HG03097 (cell line): ENCODE measurements at regions not wholly inside any gene's neighbourhood (a gene's known extent, or its start where the extent isn't known, plus 50 kb on each side); places are given as distances from the start of the nearest gene placed in this dataset.

Source experiments
- ATAC-seq: cut with Tn5 transposase; IDR thresholded peaks from one replicate; pipeline ENCODE4 v1.9.1; 2021; ENCODE audit not compliant: unreplicated experiment, low FRiP score

DNA sequence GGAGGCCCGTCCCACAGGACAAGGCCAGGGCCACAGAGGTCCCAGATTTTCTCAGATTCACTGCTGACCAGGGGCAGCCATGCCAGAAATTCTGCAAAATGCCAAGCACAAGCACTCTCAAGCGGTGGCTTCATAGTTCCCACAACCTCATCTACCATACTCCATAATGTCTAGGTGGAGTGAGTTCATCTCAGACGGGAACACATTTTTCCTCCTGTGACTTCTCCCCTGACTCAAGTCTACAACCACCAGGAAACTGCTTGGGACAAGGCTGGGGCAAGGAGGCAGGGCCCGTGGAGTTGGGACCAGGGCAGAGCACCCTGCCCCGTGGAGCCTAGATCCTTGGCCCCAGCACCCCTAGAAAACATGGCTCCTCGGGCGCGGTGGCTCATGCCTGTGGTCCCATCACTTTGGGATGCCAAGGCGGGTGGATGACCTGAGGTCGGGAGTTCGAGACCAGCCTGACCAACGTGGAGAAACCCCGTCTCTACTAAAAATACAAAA, 150.7 kb upstream of the HAAO start:
- ATAC-seq = no peak

GRCh38 chr2:42942214-42942989, 150.0 kb upstream of the HAAO start:
- no peak for ATAC-seq

DNA sequence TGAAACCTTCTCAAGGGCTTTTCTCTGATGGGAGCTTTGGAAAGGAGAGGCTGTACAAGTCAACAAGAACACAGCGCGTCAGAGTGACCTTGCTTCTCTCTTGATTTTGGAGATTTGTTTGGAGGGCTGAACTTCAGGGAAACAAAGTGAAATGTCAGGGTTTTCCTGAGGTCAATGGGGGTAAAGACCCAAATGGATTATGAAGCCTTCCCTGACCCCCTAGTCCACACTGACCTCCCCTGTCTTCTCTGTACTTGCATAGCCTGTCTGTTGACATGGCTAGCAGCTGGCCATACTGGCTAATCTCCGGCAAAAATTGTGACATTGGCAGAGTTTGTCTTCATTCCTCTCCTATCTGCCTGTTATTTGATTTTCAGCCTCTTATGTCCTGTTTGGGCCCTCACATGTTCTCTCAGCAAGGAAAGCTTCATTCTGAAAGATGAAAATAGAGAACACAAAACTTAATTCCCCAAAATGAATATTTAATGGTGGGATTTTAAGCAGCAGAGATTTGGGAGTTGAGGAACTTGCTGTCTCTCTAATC, 149.3 kb upstream of the HAAO start:
- no peak for ATAC-seq

- no peak for ATAC-seq
Measured at GRCh38 chr2:42939411-42940206, 147.2 kb upstream of the HAAO start.

DNA sequence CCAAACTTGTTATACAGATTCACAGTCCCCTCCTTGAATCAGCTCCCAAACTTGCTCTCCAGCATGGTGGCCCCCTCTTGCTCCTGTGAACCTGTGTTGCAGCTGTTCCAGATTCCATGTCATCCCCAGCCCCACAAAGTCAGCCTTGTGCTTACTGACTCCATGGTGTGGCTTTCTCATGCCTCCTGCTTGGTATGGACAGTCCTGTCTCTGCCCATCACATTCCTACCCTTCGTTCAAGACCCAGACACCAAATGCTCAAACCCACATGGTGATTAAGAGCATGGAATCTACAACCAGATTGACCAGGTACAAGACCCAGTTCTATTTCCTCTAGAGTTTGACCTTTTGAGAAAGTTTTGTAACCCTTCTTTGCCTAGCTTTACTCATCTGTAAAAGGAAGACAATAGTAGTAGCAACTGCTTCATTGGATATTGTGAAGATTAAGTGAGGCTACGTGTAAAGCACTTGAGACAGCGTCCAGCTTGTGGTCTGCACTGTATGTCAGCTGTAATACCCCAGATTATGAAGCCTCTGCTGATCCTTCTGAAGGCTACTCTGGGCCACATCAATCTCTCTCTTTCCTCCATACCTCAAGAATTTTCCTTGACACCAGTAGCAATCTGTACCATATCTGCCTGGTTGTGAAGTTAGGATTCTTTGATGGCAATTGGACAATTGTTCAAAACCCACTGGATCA, 146.4 kb upstream of the HAAO start:
- no peak for ATAC-seq

GRCh38 chr2:42937171-42937875, 144.9 kb upstream of the HAAO start:
- ATAC-seq = no peak

DNA sequence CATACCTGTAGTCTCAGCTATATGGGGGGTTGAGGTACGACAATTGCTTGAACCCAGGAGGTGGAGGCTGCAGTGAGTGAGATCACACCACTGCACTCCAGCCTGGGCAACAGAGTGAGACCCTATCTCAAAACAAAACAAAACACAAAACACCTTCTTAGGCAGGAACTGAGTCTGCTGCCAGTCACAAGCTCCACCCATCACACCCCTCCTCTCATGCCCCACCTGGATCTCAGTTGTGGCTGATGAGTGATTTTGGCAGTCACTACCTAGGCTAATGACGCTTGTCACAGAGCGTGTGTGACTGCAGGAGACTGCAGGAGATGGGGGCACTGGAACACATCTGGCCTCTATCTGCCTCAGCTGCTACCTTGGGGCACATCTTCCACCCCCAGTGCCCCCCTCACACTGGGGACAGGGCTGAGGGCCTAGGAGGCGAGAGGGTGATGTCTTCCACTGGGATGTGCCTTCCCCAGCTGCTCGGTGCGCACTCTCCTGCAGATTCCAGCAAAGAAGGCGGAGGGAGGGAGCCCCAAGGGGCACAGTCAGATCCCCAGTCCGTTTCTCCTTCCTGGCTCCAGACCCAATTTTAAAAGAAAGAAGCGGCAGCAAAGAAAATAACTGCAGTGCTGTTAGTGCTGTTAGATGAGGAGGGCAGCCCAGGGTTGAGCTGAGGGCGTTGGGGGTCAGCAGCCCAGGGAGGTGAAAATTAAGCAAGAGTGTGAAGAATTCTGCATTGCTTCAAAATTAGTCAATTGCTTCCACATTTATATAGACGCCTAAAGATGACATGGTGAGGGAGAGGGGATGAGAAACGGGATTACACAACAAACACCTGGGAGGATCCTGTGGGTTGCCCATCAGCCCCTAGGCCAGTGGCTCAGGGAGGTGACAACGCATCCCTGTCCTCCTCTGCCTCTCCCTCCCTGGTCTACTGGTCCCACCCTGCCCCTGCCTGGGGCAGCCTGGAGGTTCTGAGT, 143.6 kb upstream of the HAAO start:
- no peak for ATAC-seq

DNA sequence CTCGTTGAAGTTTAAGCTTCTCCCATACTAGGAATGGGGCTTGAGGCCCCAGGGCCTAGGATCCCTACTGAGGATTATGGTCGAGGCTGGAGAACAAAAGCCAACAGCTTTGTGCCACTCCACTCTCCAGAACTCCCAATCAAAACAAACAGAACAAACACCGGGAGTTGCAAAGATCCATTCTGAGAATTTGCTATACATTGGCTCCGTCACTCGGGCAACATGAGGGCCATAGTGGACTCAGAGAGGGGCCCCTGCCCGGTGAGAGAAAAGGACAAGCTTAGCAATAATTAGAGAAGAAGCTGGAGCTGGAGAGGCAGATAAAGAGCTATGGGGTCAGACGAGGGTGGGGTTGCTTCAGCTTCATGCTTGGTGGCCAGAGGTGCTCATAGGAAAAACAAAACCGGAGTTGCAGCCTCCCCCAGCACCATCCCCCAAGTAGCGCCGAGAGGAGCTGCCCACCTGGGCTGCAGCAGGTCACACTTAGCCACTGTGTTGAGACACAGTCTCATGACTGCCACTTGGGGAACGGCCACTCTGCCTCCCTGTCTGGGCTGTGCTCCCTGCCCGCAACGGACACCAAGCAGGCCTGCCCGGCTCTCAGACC, 142.3 kb upstream of the HAAO start:
- no peak for ATAC-seq

DNA sequence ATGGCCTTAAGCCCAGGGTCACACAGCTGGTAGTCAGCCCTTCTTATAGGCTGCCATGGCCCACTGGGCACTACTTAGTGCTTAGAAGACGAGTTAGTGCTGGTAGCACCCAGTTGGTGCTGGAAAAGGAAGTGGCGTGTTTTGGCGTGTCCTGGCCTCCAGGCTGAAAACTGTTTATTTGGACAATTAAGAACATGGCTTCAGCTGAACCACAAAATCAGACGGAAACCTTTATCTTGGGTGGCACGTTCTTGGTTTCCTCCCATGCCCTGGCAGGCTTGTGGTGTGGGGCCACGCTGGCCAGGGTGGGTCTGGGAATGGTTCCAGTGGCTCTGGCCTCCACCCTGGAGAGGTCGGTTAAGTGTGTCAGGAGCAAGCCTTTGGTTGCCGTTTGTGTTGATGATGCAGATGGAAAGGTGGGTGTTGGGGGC, 141.5 kb upstream of the HAAO start:
- ATAC-seq = no peak

DNA sequence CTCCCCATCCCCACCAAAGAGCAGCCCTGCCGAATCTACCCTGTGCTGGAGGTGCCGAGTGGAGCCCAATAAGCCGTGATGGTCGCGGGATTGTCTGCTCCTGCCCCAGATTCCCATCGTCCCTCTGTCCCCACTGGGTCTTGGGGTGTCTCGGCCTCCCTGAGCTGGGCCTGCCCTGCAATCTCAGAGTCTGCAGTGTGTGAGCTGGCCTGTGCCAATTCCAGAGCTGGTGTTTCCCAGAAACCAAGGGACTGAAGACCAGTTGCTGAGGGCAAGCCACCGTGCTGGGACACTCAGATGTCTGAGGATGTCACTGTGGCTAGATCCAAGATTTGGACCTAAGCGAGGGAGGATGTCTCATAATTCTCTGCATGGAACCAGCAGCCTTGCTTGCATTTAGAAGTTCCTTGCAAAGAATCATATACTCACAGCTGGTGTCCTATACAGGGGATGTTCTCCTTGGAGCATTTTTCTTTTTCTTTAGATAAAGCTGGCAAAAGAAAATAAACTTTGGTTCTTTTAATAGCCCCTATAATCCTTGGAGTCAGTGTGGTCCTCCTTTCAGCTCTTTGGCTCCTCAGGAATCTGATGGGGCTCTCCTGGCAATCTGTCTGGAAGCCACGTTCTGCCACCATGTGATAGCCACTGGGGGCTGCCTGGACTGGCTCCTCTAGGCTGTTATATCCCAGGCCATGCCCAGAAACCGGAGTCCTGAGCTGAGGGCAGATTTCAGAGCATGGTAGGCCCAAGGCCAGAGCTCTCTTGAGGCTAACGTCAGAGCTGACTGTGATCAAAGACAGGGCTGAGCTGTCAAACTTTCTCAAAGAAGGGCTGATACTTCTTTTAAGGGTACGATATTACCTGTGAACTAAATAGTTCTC, 140.1 kb upstream of the HAAO start:
- no peak for ATAC-seq

DNA sequence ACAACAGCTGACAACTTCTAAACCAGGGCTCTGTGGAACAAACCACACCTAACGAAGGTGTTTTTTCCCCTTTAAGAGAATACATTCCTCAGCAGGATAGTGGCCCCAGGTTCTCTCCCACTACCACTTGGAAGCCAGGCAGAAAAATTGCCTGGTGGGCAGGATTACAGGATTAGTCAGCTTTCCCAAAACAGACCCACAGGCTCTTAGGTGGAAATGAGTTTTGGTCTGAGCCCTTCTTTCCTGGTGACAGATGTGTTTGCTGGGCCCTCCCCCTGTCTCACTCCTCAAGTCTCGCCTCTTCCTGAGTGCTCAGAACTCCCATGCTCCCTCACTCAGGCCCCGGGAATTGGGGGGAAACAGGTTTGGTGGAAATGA, 139.4 kb upstream of the HAAO start:
- ATAC-seq = no peak

DNA sequence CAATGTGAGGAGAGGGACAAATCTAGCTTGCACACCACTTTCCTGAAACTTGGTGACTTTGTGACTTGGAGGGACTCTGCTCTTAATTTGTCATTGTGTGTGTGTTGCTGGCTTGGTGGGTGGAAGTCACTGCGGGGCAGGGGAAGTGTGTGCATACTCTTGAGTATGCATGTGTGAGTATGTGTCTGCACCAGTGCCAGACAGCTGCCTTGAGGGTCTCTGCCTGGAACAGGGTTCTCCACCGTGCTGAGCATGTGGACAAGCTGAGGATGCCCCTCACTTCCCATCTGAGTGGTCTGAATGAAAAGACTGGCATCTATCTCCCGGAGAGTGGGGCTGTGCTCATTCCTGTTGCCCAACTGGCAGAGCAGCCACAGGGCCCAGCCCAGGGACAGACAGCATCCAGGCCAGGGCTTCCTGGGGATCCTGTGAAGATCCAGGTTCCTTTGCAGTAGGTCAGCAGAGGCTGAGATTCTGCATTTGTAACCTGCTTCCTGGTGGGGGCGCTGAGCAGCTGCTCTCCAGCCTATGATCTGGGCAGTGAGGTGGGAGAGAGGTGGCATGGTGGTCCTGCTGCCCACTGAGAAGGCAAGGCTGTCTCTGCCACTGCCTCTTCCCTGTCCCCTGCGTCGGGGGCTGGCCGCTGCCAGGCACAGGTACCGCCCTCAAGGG, 138.9 kb upstream of the HAAO start:
- no peak for ATAC-seq

DNA sequence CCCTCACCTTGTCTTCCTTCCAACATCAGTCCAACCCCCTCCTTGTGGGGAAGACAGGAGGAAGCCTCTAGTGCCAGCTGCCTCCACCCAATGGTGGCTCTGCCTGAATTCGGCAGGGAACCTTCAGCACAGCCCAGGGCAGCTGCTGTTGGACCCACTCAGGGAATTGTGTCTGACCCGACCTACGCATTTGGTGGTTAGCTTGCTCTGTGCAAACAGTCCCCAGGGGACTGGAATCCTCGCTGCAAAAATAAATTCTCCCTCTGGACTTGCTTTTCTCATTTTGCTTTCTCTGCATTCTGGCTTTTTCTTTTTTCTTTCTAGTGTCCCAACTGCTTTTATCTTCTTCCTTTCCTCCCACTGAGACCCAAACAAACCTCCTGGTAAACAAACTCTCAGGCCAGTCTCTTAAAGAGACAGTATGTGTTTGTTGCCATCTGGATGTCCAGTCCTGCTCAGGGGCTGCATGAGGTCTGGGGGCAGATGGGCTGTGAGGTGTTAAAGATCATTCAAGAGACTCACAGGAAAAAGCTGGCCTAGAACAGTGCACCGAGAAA, 137.7 kb upstream of the HAAO start:
- ATAC-seq = no peak

GRCh38 chr2:42929546-42930024, 137.2 kb upstream of the HAAO start:
- no peak for ATAC-seq

DNA sequence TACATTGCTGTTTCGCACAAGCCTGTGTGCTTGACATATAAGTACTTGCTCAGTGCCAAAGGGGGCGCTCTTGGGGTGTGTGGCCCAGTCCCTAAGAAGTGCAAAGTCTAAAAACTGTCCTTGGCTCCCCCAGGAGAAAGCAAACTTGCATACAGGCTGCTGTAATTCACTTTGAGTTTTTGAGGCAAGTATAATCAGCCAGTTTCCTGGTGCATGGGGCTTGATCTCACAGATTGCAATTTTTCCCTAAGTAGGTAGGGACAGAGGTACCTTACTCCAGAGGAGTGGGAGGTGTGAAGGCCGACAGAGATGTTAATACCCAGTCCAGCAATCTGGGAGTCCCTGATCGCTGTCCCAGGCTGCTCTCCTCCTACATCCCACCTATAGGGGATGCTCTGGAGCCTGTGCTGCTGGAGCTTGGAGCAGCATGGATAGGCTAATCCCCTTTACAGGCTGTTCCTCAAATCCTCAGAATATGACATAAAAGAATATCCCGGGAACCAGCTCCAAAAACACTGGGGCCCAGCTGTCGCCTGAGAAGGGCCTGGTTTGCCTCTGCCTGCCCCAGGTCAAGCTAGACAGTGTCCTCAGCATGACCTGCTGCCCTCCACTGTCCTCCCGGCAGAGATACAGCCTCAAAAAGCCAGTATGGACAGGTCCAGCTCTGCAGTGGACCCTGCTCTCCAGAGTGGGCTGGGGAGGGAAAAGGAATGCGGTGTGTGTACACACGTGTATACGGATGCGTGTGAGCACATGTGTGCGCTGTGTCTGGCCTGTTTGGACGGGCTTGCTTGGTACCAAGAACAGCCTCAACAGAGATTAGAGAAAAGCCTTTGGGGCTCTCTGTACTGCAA, 136.5 kb upstream of the HAAO start:
- no peak for ATAC-seq

DNA sequence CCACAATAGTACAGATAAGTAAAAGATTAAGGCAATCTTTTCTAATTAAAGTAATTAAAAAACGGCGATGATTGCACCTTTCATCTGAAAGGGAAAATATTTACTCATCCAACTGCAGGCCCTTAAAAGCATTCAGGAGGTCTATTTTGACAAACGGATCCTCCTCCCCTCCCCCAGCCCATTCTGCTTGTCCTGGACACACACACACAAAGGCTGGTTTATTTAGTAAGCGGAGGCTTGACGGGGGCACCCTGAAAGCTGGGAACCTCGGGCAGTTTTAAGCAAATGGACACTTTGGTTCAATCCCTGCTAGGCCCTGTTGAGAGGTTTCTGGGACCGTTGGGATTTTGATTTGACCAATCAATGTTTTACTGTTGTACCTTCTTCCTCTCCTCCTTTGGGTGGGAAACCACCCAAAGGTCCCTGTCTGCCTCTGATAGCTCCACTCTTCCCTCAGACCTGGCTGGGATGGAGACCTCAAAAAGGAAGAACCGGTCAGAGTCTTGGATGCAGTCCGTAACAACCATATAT, 135.8 kb upstream of the HAAO start:
- ATAC-seq = no peak
